HEK293 (cell line): ENCODE measurements at regions not wholly inside any gene's neighbourhood (a gene's known extent, or its start where the extent isn't known, plus 50 kb on each side); places are given as distances from the start of the nearest gene placed in this dataset.

Source experiments
- CTCF ChIA-PET: fragments of 350-600 bp; formaldehyde crosslinking; extraction: SDS; loops from one replicate; lab custom pipeline; 2021; ENCODE audit warnings: antibody characterized with exemption; lab: Yijun Ruan, JAX
- POLR2A ChIA-PET: fragments of 300-600 bp; formaldehyde crosslinking; extraction: SDS; loops from one replicate; lab custom pipeline; 2020; ENCODE audit warnings: antibody characterized with exemption, inconsistent platforms; lab: Yijun Ruan, JAX
- H3K27ac ChIP-seq: fragments of 200-500 bp; sonication (Bioruptor generic); 2 replicates; pipeline ENCODE4 v1.5.1; 2014; ENCODE audit warnings: low read depth, low read length, control low read depth, inconsistent platforms; ENCODE audit errors: extremely low read depth
- H3K36me3 ChIP-seq, 2 experiments: fragments of 200-500 bp in 1 of 2; sonication (Bioruptor generic) in 1 of 2; 1 replicate in 1 of 2; 2 replicates in 1 of 2; pipeline ENCODE4 v1.5.1; 2014 to 2017; ENCODE audit warnings: inconsistent platforms in 2 of 2, low read length in 2 of 2; ENCODE audit not compliant: control insufficient read depth in 2 of 2, insufficient read depth in 1 of 2
- H3K4me1 ChIP-seq: fragments of 200-500 bp; sonication (Bioruptor generic); 2 replicates; pipeline ENCODE4 v1.5.1; 2014; ENCODE audit warnings: mild to moderate bottlenecking, low read length, inconsistent platforms; ENCODE audit not compliant: control insufficient read depth, insufficient read depth
- H3K4me3 ChIP-seq: 2 replicates; pipeline ENCODE4 v1.5.1; 2011; ENCODE audit warnings: low read depth, mild to moderate bottlenecking, control low read depth, low read length, moderate library complexity
- H3K9me3 ChIP-seq: fragments of 200-500 bp; sonication (Bioruptor generic); 2 replicates; pipeline ENCODE4 v1.5.1; 2014; ENCODE audit warnings: low read depth, low read length, inconsistent platforms; ENCODE audit not compliant: control insufficient read depth, insufficient read depth
- GLIS2 ChIP-seq: fragments of 450-650 bp; formaldehyde crosslinking; IDR thresholded peaks from 2 replicates; pipeline ENCODE4 v1.5.1; 2016; ENCODE audit warnings: missing biosample characterization, missing genetic modification characterization
- HOXC10 ChIP-seq: sonication (generic); formaldehyde crosslinking; IDR thresholded peaks from 2 replicates; pipeline ENCODE4 v1.8.1; 2023; ENCODE audit warnings: mild to moderate bottlenecking, missing genetic modification reagents
- IKZF3 ChIP-seq: fragments of 450-650 bp; IDR thresholded peaks from 2 replicates; pipeline ENCODE4 v1.5.0; 2018; ENCODE audit warnings: missing biosample characterization, mild to moderate bottlenecking, missing genetic modification characterization, moderate library complexity
- KLF10 ChIP-seq: fragments of 450-650 bp; IDR thresholded peaks from 2 replicates; pipeline ENCODE4 v1.5.1; 2018; ENCODE audit warnings: missing biosample characterization, mild to moderate bottlenecking, missing genetic modification characterization
- PRDM1 ChIP-seq: fragments of 450-650 bp; formaldehyde crosslinking; IDR thresholded peaks from 2 replicates; pipeline ENCODE4; 2016; ENCODE audit warnings: missing biosample characterization, missing genetic modification characterization
- YY2 ChIP-seq: fragments of 450-650 bp; formaldehyde crosslinking; IDR thresholded peaks from 2 replicates; pipeline ENCODE4 v1.5.1; 2016; ENCODE audit warnings: missing biosample characterization, missing genetic modification characterization
- ZBTB21 ChIP-seq: fragments of 450-650 bp; formaldehyde crosslinking; IDR thresholded peaks from 2 replicates; pipeline ENCODE4 v1.5.1; 2017; ENCODE audit warnings: missing biosample characterization, missing genetic modification characterization
- ZEB2 ChIP-seq: fragments of 450-650 bp; formaldehyde crosslinking; IDR thresholded peaks from 2 replicates; pipeline ENCODE4 v1.5.1; 2016; ENCODE audit warnings: missing biosample characterization, missing genetic modification characterization
- ZFP37 ChIP-seq: fragments of 450-650 bp; formaldehyde crosslinking; IDR thresholded peaks from 2 replicates; pipeline ENCODE4 v1.5.1; 2016; ENCODE audit warnings: missing biosample characterization, missing genetic modification characterization
- ZFP69B ChIP-seq: fragments of 450-650 bp; formaldehyde crosslinking; IDR thresholded peaks from 2 replicates; pipeline ENCODE4 v1.5.1; 2016; ENCODE audit warnings: missing biosample characterization, missing genetic modification characterization
- ZNF23 ChIP-seq: fragments of 450-650 bp; formaldehyde crosslinking; IDR thresholded peaks from 2 replicates; pipeline ENCODE4 v1.5.1; 2016; ENCODE audit warnings: missing biosample characterization, missing genetic modification characterization, borderline replicate concordance
- ZNF391 ChIP-seq: fragments of 450-650 bp; formaldehyde crosslinking; IDR thresholded peaks from 2 replicates; pipeline ENCODE4 v1.5.1; 2016; ENCODE audit warnings: low read depth, missing biosample characterization, missing genetic modification characterization, borderline replicate concordance
- ZNF394 ChIP-seq: fragments of 450-650 bp; formaldehyde crosslinking; IDR thresholded peaks from 2 replicates; pipeline ENCODE4 v1.5.1; 2016; ENCODE audit warnings: missing biosample characterization, missing genetic modification characterization, mild to moderate bottlenecking, moderate library complexity, borderline replicate concordance
- ZNF610 ChIP-seq: fragments of 450-650 bp; formaldehyde crosslinking; IDR thresholded peaks from 2 replicates; pipeline ENCODE4 v1.5.1; 2016; ENCODE audit warnings: missing biosample characterization, missing genetic modification characterization, borderline replicate concordance
- ZNF629 ChIP-seq: fragments of 450-650 bp; formaldehyde crosslinking; IDR thresholded peaks from 2 replicates; pipeline ENCODE4 v1.5.1; 2017; ENCODE audit warnings: missing biosample characterization, missing genetic modification characterization
- ZNF677 ChIP-seq: fragments of 450-650 bp; IDR thresholded peaks from 2 replicates; pipeline ENCODE4 v1.5.0; 2018; ENCODE audit warnings: missing biosample characterization, mild to moderate bottlenecking, missing genetic modification characterization, moderate library complexity
- ZNF776 ChIP-seq: fragments of 450-650 bp; formaldehyde crosslinking; IDR thresholded peaks from 2 replicates; pipeline ENCODE4 v1.5.0; 2017; ENCODE audit warnings: missing biosample characterization, missing genetic modification characterization, borderline replicate concordance
- ZSCAN30 ChIP-seq: fragments of 450-650 bp; IDR thresholded peaks from 2 replicates; pipeline ENCODE4 v1.5.1; 2018; ENCODE audit warnings: missing biosample characterization, mild to moderate bottlenecking, missing genetic modification characterization, moderate library complexity
- TF ChIP-seq, protein P1 (sequence below): fragments of 450-650 bp; formaldehyde crosslinking; IDR thresholded peaks from 2 replicates; pipeline ENCODE4 v1.5.1; 2016; ENCODE audit warnings: missing biosample characterization, missing genetic modification characterization
- TF ChIP-seq, protein P2 (sequence below): fragments of 450-650 bp; formaldehyde crosslinking; IDR thresholded peaks from 2 replicates; pipeline ENCODE4 v1.5.1; 2016; ENCODE audit warnings: missing biosample characterization, missing genetic modification characterization
- TF ChIP-seq, protein P3 (sequence below): fragments of 450-650 bp; formaldehyde crosslinking; IDR thresholded peaks from 2 replicates; pipeline ENCODE4 v1.5.1; 2016; ENCODE audit warnings: missing biosample characterization, missing genetic modification characterization
- TF ChIP-seq, protein P4 (sequence below): fragments of 450-650 bp; formaldehyde crosslinking; IDR thresholded peaks from 2 replicates; pipeline ENCODE4 v1.5.1; 2016; ENCODE audit warnings: missing biosample characterization, missing genetic modification characterization, borderline replicate concordance
- TF ChIP-seq, protein P5 (sequence below): fragments of 450-650 bp; formaldehyde crosslinking; optimal IDR thresholded peaks from 2 replicates; pipeline ENCODE3; 2016; ENCODE audit warnings: missing biosample characterization, mild to moderate bottlenecking, missing genetic modification characterization

DNA sequence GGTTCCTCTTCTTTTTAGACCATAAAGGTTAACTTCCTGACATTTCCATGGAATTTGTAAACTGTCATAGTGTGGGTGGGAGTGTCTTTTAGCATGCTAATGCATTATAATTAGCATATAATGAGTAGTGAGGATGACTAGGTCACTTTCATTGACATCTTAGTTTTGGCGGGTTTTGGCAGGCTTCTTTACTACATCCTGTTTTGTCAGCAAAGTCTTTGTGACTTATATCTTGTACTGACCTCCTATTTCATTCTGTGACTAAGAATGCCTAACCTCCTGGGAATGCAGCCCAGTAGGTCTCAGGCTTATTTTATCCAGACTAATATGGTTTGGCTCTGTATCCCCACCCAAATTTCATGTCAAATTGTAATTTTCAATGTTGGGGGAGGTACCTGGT lies 149.6 kb upstream of the SYNCRIP start (continued):
- TF ChIP-seq, protein P1, sequence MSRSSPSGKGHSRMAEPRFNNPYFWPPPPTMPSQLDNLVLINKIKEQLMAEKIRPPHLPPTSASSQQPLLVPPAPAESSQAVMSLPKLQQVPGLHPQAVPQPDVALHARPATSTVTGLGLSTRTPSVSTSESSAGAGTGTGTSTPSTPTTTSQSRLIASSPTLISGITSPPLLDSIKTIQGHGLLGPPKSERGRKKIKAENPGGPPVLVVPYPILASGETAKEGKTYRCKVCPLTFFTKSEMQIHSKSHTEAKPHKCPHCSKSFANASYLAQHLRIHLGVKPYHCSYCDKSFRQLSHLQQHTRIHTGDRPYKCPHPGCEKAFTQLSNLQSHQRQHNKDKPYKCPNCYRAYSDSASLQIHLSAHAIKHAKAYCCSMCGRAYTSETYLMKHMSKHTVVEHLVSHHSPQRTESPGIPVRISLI (tag by site-specific recombination): no peak
- no peak for TF ChIP-seq IKZF3 (tag by site-specific recombination)
- no peak for TF ChIP-seq ZBTB21 (tag by site-specific recombination)

DNA sequence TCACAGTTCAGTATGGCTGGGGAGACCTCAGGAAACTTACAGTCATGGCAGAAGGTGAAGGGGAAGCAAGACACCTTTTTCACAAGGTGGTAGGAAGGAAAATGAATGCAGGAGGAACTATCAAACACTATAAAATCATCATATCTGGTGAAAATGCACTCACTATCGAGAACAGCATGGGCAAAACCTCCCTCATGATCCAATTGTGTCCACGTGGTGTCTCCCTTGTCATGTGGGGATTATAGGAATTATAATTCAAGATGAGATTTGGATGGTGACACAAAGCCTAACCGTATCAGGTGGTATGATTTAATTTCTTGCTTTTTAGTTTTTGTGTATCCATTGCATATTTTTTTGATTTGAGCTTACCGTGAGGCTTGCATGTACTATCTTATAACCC lies 133.2 kb upstream of the SYNCRIP start:
- TF ChIP-seq, protein P2, sequence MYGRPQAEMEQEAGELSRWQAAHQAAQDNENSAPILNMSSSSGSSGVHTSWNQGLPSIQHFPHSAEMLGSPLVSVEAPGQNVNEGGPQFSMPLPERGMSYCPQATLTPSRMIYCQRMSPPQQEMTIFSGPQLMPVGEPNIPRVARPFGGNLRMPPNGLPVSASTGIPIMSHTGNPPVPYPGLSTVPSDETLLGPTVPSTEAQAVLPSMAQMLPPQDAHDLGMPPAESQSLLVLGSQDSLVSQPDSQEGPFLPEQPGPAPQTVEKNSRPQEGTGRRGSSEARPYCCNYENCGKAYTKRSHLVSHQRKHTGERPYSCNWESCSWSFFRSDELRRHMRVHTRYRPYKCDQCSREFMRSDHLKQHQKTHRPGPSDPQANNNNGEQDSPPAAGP: no peak
- no peak for TF ChIP-seq ZNF610
- no peak for TF ChIP-seq ZFP69B (tag by site-specific recombination)
- no peak for TF ChIP-seq ZNF677 (tag by site-specific recombination)
- TF ChIP-seq, protein P3, sequence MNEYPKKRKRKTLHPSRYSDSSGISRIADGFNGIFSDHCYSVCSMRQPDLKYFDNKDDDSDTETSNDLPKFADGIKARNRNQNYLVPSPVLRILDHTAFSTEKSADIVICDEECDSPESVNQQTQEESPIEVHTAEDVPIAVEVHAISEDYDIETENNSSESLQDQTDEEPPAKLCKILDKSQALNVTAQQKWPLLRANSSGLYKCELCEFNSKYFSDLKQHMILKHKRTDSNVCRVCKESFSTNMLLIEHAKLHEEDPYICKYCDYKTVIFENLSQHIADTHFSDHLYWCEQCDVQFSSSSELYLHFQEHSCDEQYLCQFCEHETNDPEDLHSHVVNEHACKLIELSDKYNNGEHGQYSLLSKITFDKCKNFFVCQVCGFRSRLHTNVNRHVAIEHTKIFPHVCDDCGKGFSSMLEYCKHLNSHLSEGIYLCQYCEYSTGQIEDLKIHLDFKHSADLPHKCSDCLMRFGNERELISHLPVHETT (tag by site-specific recombination): no peak
- TF ChIP-seq GLIS2 (tag by site-specific recombination): no peak
- TF ChIP-seq, protein P4, sequence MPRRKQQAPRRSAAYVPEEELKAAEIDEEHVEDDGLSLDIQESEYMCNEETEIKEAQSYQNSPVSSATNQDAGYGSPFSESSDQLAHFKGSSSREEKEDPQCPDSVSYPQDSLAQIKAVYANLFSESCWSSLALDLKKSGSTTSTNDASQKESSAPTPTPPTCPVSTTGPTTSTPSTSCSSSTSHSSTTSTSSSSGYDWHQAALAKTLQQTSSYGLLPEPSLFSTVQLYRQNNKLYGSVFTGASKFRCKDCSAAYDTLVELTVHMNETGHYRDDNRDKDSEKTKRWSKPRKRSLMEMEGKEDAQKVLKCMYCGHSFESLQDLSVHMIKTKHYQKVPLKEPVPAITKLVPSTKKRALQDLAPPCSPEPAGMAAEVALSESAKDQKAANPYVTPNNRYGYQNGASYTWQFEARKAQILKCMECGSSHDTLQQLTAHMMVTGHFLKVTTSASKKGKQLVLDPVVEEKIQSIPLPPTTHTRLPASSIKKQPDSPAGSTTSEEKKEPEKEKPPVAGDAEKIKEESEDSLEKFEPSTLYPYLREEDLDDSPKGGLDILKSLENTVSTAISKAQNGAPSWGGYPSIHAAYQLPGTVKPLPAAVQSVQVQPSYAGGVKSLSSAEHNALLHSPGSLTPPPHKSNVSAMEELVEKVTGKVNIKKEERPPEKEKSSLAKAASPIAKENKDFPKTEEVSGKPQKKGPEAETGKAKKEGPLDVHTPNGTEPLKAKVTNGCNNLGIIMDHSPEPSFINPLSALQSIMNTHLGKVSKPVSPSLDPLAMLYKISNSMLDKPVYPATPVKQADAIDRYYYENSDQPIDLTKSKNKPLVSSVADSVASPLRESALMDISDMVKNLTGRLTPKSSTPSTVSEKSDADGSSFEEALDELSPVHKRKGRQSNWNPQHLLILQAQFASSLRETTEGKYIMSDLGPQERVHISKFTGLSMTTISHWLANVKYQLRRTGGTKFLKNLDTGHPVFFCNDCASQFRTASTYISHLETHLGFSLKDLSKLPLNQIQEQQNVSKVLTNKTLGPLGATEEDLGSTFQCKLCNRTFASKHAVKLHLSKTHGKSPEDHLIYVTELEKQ: no peak
- TF ChIP-seq, all 188 proteins: peak for 0
- no peaks in the 10 kb centered on the region for H3K9me3 ChIP-seq
- POLR2A ChIA-PET: no interaction called here
- CTCF ChIA-PET: no interaction called here
- H3K4me3 ChIP-seq: no peak overlapping the region
- H3K27ac ChIP-seq: no peak overlapping the region
- no peaks in the 10 kb centered on the region for H3K4me1 ChIP-seq
- H3K36me3 ChIP-seq: no peaks in the 10 kb centered on the region

DNA sequence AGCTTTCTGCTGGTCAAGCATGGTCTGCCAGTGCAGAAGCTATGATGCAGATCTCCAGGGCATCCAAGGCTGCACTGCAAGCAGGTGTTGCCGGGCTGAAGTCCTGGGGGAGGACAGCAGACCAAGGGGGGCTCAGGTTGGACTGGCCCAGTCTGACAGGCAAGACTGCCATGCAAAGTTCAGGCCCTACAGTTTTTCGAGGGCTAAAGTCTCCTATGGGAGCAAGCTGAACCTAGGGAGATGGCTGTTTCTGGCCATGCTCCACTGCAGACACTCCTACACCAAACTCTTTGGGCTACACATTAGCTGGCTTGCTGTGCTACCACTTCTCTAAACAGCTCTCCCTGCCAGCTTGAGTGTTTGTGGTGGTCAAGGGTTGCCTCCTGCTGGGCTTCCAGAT lies 130.0 kb upstream of the SYNCRIP start:
- CTCF ChIA-PET: no interaction called here
- H3K4me1 ChIP-seq: no peaks in the 10 kb centered on the region
- TF ChIP-seq, protein P5, sequence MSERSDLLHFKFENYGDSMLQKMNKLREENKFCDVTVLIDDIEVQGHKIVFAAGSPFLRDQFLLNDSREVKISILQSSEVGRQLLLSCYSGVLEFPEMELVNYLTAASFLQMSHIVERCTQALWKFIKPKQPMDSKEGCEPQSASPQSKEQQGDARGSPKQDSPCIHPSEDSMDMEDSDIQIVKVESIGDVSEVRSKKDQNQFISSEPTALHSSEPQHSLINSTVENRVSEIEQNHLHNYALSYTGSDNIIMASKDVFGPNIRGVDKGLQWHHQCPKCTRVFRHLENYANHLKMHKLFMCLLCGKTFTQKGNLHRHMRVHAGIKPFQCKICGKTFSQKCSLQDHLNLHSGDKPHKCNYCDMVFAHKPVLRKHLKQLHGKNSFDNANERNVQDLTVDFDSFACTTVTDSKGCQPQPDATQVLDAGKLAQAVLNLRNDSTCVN (tag by site-specific recombination): no peak
- no peak for TF ChIP-seq ZNF23 (tag by site-specific recombination)
- no peak for TF ChIP-seq ZFP37 (tag by site-specific recombination)
- no peak for TF ChIP-seq PRDM1 (tag by site-specific recombination)
- no peak for TF ChIP-seq ZNF394
- TF ChIP-seq ZNF391 (tag by site-specific recombination): no peak
- TF ChIP-seq YY2 (tag by site-specific recombination): no peak
- TF ChIP-seq ZEB2 (tag by site-specific recombination): no peak
- TF ChIP-seq HOXC10 (CRISPR knock-in tag): no peak
- no peak for TF ChIP-seq KLF10
- no peak for TF ChIP-seq ZNF629 (tag by site-specific recombination)
- TF ChIP-seq ZNF776 (tag by site-specific recombination): no peak
- TF ChIP-seq, protein P2: no peak
- TF ChIP-seq ZSCAN30 (tag by site-specific recombination): no peak
- TF ChIP-seq, all 188 proteins: peak for 0
- Histone ChIP-seq H3K27ac (no peak overlapping the region), H3K9me3 (no peaks in the 10 kb centered on the region), H3K36me3 (no peaks in the 10 kb centered on the region), H3K4me3 (no peak overlapping the region)
- POLR2A ChIA-PET: no interaction called here
